ENCODE measurements at regions not wholly inside any gene's neighbourhood (a gene's known extent, or its start where the extent isn't known, plus 50 kb on each side); places are given as distances from the start of the nearest gene placed in this dataset.

DNA sequence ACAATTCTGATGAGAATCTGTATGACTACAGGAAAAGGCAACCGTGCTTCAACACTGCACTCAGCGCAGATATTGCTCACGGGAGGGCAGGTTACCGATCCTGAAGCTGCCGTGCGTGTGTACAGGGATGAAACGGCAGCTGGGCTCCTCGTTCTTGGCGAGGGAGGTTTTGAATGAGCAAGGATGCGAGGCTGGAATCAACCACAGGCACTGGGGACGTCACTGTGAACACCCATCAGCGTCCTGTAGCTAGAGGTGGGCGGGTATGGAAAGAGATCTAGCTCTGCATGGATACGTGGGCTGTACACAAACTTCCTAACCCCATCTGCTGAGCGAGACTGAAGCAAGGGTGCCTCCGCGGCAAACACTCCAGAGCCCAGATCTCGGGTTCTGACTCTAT is 84.3 kb upstream of the COL5A1 start:
- no peak overlapping the region for H3K4me3 ChIP-seq (ENCODE audit: low read depth, low read length)
- TF ChIP-seq, protein P1, sequence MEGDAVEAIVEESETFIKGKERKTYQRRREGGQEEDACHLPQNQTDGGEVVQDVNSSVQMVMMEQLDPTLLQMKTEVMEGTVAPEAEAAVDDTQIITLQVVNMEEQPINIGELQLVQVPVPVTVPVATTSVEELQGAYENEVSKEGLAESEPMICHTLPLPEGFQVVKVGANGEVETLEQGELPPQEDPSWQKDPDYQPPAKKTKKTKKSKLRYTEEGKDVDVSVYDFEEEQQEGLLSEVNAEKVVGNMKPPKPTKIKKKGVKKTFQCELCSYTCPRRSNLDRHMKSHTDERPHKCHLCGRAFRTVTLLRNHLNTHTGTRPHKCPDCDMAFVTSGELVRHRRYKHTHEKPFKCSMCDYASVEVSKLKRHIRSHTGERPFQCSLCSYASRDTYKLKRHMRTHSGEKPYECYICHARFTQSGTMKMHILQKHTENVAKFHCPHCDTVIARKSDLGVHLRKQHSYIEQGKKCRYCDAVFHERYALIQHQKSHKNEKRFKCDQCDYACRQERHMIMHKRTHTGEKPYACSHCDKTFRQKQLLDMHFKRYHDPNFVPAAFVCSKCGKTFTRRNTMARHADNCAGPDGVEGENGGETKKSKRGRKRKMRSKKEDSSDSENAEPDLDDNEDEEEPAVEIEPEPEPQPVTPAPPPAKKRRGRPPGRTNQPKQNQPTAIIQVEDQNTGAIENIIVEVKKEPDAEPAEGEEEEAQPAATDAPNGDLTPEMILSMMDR (IDR thresholded peaks at IDR 0.05; ENCODE audit: borderline replicate concordance, insufficient read depth, low read depth, low read length), result no peak

DNA sequence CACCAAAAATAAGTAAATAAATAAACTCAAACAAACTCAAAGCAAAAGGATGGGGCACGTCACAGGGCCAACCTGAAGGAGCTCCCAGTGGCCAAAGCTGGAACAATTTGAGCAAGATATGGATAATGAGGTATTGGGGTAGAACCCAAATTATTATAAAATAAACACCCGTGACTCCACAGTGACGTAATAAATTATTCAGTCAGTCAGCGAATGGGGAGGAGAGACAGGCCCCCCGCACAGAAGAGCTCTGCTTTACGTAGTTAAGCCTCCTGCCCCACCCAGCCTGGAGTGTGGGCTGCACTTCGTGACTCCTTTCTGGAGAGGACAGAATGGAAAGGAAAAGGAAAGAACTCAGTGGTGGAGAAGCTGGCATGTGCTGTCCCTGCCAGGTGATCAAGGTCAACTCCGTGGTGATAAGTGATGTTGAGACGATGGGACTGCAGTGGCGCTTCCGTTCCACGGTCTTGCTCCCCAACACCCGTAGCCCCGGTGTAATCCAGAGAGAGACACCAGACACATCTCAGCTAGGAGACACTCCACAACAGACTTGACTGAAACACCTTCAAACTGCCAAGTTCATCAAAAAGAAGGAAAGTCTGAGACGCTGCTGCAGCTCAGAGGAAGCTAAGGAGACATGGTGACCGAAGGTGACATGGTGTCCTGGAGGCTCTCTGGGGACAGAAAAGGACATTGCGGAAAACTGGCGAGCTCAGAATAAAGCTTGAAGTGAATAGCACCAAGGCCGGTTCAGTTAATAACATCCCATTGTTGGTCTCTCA is 83.3 kb upstream of the COL5A1 start:
- TF ChIP-seq, protein P1 (IDR thresholded peaks at IDR 0.05; ENCODE audit: borderline replicate concordance, insufficient read depth, low read depth, low read length), result no peak
- no peak overlapping the region for H3K4me3 ChIP-seq (ENCODE audit: low read depth, low read length)

DNA sequence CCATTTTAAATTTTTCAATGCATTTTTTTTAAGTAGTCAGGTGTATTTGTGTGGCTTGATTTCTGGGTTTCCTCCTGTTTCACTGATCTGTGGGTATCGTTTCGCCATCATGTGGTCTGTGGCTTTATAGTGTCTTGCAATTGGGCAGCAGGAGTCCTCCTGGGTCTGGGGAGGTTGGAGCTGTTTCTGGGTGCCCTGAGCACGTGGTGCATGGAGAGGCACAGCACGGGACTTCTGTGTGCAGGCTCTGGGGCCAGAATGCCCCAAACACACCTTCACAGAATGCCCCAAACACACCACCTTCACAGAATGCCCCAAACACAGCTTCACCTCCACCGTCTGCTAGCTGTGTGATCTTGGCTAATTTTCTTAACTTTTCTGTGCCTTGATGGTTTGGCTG is 82.6 kb upstream of the COL5A1 start:
- H3K4me3 ChIP-seq (ENCODE audit: low read depth, low read length), result no peak overlapping the region
- TF ChIP-seq, protein P1 (IDR thresholded peaks at IDR 0.05; ENCODE audit: borderline replicate concordance, insufficient read depth, low read depth, low read length), result no peak

DNA sequence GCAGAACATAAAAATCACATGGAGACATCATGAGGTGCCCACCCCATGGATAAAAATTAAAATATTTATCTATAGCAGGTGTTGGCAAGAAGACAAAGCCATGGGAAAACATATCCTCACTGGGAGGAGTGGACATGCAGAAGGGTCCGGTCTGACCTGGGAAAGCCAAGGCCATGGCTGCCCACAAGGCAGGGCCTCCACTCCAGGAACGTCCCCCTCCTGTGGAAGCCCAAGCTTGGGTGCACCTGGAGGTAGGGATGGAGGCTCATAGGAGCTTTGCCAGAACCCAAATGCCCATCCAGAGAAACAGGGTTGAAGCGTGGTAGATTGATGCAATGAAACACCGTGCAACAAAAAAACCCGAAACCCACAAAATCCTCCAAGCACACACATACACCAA is 81.4 kb upstream of the COL5A1 start:
- TF ChIP-seq, protein P1 (IDR thresholded peaks at IDR 0.05; ENCODE audit: borderline replicate concordance, insufficient read depth, low read depth, low read length), result no peak
- no peak overlapping the region for H3K4me3 ChIP-seq (ENCODE audit: low read depth, low read length)

DNA sequence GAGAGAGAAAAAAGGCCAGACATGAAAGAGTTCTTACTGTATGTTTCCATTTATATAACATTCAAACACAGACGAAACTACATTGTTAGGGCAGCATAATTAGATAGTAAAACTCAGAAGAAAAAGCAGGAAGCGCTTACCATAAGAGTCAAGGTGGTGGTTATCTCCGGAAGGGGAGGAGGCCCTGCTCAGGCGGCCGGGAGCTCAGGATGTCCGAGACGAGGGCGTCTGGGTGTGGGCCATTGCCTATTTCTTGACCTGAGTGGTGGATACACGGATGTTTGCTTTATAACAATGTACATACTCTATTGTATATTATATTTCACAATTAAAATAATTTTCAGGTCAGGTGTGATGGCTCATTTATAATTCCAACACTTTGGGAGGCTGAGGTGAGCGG is 80.9 kb upstream of the COL5A1 start:
- no peak overlapping the region for H3K4me3 ChIP-seq (ENCODE audit: low read depth, low read length)
- TF ChIP-seq, protein P1 (IDR thresholded peaks at IDR 0.05; ENCODE audit: borderline replicate concordance, insufficient read depth, low read depth, low read length), result no peak

DNA sequence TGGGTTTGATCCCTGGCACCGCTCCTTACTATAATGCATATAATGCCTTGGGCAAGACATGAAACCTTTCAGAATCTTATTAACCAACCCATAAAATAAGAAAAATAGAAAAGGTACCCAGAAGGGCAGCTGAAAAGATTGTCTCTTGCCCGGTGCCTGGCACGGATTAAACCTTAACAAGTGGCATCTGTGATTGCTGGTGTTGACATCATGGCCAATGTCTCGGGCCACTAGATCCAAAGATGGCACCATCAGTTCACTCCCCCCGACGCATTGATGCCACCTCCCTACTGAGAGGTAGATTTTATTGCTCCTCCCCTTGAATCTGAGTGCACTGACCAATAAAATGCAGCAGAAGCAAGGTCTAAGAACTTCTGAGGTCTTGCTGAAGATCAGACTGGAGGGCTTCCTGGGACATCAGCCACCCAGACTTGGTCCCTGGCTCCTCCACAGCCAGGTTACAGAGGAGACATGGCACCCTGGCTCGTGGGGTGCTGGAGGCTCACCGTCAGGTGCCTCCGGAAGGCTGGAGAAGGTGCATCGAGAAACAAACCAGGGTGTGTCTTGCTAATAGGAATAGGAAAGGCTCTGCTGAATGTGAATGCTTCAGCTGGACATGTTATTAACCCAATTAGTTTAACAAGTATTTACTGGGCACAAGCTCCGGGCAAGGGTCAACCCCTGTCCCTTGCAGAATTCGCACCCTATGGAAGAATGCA is 80.0 kb upstream of the COL5A1 start:
- TF ChIP-seq, protein P1 (IDR thresholded peaks at IDR 0.05; ENCODE audit: borderline replicate concordance, insufficient read depth, low read depth, low read length), result no peak
- H3K4me3 ChIP-seq (ENCODE audit: low read depth, low read length), result no peak overlapping the region

All from GM12875 (cell line).